AG04449 (cell line): ENCODE measurements at regions not wholly inside any gene's neighbourhood (a gene's known extent, or its start where the extent isn't known, plus 50 kb on each side); places are given as distances from the start of the nearest gene placed in this dataset.

Source experiments
- CTCF ChIA-PET: fragments of 350-600 bp; formaldehyde crosslinking; extraction: SDS; loops from one replicate; lab custom pipeline; 2021; ENCODE audit warnings: antibody characterized with exemption; lab: Yijun Ruan, JAX
- POLR2A ChIA-PET: fragments of 400-600, 350-600 bp; formaldehyde crosslinking; extraction: SDS; loops from one replicate; lab custom pipeline; 2020; ENCODE audit warnings: antibody characterized with exemption, inconsistent platforms; lab: Yijun Ruan, JAX
- DNase-seq: peaks from one replicate; pipeline ENCODE4 v3.0.0-alpha.2; 2010; ENCODE audit warnings: low read depth, low spot score
- H3K4me3 ChIP-seq: 2 replicates; pipeline ENCODE4 v1.5.1; 2011; ENCODE audit warnings: low read depth, mild to moderate bottlenecking, control low read depth, low read length
- TF ChIP-seq, protein P1 (sequence below): IDR thresholded peaks from one replicate; pipeline ENCODE4 v1.5.1; 2011; ENCODE audit warnings: mild to moderate bottlenecking, moderate library complexity, low read length, control low read depth, inconsistent platforms; ENCODE audit not compliant: insufficient read depth; ENCODE audit errors: missing control alignments

DNA sequence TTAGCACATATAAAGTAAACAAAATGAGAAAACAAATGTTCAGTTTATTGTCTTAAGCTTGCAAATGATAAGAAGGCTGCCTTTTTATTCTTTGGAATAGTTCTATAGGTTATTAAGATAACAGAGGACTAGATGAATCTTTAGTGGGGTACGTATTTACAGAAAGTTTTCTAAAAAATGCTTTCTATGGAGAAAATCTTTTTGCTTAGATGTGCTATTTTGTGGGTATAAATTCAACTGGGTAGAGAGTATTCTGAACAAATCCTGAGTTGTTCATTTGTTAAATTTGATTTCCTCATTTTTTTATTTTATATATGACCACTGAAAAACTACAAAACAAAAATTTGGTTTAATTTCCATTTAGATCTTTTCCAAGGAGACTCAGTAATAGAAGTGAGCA, 566.9 kb downstream of the PLCL1 start:
- TF ChIP-seq, protein P1, sequence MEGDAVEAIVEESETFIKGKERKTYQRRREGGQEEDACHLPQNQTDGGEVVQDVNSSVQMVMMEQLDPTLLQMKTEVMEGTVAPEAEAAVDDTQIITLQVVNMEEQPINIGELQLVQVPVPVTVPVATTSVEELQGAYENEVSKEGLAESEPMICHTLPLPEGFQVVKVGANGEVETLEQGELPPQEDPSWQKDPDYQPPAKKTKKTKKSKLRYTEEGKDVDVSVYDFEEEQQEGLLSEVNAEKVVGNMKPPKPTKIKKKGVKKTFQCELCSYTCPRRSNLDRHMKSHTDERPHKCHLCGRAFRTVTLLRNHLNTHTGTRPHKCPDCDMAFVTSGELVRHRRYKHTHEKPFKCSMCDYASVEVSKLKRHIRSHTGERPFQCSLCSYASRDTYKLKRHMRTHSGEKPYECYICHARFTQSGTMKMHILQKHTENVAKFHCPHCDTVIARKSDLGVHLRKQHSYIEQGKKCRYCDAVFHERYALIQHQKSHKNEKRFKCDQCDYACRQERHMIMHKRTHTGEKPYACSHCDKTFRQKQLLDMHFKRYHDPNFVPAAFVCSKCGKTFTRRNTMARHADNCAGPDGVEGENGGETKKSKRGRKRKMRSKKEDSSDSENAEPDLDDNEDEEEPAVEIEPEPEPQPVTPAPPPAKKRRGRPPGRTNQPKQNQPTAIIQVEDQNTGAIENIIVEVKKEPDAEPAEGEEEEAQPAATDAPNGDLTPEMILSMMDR = no peak
- ChIA-PET POLR2A (no interaction called here), CTCF (no interaction called here)
- no peak for DNase-seq
- H3K4me3 ChIP-seq = no peak overlapping the region

DNA sequence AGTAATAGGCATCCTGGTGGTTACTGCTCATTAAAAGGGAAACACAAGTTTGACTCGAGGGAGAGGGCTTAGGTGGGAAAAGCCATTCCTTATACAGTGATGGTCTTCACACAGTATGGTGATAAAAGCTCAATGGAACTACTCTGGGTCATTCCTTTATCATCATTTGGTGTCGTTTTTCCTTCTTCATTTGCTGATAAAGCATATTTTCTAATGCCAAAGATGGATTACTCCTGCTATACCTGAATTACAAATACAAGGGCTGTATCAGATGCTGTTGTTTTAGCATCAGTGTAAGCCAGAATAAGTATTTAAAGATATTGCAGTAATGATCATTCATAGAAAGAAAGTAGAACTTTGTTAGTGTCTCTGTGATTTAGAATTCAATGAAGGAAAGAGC, 563.7 kb downstream of the PLCL1 start:
- CTCF ChIA-PET = interaction anchor here (0.6 to 2.0 kb wide), 4 partner anchors 9 to 1120 kb away, joined by 3 to 6 read pairs (median 3); no protein-coding TSS in a partner anchor
- TF ChIP-seq, protein P1 = no peak
- no peak for DNase-seq
- POLR2A ChIA-PET = no interaction called here
- no peak overlapping the region for H3K4me3 ChIP-seq

DNA sequence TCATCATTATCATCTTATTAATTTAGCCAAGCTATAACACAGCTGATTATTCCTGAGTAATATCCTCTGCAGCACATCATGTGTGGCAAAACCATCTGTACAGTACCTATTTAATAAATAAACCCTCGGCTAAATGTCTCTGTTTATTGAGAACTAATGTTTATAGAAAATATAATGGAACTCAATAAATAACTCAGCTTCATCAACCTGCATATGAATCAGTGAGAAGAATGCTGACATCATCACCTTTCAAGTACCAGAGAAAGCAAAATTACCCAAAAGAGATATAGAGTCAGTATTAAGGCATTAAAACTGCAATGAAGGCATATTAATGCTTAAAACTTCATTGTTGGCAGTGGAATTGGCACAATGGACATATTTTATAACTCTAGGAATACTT, 558.3 kb downstream of the PLCL1 start:
- TF ChIP-seq, protein P1 = no peak
- no peak for DNase-seq
- no peak overlapping the region for H3K4me3 ChIP-seq
- POLR2A ChIA-PET = no interaction called here
- CTCF ChIA-PET = interaction anchor here (1.0 kb wide), 1 partner anchor 12 kb away, joined by 3 read pairs; no protein-coding TSS in a partner anchor

DNA sequence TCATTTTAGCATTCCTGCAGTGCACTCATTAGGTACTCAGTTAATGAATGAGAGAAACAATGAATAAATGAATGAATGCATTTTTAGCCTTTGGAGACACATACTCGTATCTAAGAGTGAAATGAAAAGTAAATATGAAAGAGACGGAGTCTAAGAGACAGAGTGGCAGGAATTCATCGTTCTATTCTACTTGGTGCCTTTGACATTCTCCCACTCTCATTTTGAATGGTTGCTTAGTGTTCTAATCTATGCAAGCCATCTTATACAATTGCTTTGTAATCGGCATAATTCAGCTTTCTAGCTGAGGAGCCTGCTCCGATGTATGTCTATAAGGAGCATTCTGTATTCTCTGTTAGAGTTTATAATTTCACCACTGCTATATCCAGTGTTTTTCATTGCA, 554.9 kb downstream of the PLCL1 start:
- POLR2A ChIA-PET = no interaction called here
- TF ChIP-seq, protein P1 = no peak
- CTCF ChIA-PET = interaction anchor here (1.2 to 2.0 kb wide), 2 partner anchors 9 to 16 kb away, joined by 3 to 6 read pairs; no protein-coding TSS in a partner anchor

DNA sequence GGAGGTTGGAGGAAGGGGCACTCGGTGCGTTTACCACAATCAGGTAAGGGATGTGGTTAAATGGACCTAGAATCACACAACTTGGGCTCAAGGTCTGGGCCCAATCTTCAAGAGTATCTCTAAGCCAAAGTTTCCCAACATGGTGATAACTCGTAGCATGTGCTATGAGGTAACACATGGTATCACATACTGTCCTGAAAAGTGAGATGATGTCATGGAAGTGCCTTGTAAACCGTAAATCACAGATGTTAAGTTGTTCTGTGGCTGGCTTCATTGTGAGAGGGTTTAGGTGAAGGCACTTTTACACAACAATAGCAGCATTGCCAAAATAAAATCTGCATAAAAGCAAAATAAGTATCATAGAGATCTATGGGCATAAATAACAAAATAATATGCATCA, 551.8 kb downstream of the PLCL1 start:
- ChIA-PET POLR2A (no interaction called here), CTCF (no interaction called here)
- DNase-seq = no peak
- TF ChIP-seq, protein P1 = no peak
- no peak overlapping the region for H3K4me3 ChIP-seq

More for the DNA sequence above, 554.9 kb downstream of the PLCL1 start:
- DNase-seq = no peak
- no peak overlapping the region for H3K4me3 ChIP-seq

DNA sequence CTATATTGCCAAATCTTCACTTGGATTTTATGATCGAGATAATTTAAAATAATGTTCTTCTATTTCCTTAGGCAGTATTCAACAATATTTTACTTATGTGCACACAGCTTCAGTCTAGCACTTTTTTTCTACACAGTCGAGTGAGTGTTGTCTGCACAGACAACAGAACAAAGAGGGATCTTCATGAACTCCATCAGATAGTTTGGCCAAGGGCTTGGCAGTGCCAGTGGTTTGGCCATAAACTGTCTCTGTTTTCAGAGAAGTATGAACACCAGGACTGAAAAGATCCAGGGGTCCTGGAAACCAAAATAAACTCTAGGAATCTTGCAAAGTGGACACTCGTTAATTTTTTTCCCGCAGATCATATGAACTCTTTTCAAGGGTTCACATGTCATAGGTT, 547.3 kb downstream of the PLCL1 start:
- DNase-seq = no peak
- TF ChIP-seq, protein P1 = no peak
- POLR2A ChIA-PET = no interaction called here
- no peak overlapping the region for H3K4me3 ChIP-seq
- CTCF ChIA-PET = no interaction called here
